ENCODE measurements at regions not wholly inside any gene's neighbourhood (a gene's known extent, or its start where the extent isn't known, plus 50 kb on each side); places are given as distances from the start of the nearest gene placed in this dataset.

DNA sequence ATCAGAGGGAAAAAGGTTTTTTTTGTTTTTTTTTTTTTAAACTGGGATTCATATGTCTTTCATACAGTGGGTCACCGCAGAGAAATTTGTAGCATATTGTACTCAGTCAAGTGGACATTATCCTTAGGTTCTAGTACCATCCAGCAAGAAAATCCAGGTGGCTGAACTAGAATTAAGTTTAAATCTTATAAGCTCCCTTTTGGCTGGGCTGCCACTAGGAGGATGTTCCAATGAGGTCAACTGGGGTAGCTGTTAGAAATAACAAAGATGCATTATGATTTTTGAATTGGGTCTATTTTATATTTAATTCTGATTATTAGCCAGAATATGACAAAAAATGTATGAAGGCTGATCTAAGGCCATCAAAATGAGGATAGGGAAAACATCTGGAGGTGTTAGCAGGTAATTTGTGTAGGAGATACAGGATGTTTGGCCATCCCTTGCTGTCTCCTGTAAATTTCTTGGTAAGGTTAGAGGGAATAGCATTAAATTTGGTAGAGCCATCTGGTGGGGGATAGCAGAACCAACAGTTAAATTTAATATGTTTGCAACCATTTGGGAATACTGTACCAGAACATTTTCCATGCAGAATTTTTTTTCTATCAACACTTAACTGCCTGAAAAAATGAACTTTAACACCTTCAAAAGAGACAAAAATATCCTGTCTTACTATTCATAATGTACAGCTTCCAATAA is 568.5 kb upstream of the B3GALT2 start:
- TF ChIP-seq, protein P1, sequence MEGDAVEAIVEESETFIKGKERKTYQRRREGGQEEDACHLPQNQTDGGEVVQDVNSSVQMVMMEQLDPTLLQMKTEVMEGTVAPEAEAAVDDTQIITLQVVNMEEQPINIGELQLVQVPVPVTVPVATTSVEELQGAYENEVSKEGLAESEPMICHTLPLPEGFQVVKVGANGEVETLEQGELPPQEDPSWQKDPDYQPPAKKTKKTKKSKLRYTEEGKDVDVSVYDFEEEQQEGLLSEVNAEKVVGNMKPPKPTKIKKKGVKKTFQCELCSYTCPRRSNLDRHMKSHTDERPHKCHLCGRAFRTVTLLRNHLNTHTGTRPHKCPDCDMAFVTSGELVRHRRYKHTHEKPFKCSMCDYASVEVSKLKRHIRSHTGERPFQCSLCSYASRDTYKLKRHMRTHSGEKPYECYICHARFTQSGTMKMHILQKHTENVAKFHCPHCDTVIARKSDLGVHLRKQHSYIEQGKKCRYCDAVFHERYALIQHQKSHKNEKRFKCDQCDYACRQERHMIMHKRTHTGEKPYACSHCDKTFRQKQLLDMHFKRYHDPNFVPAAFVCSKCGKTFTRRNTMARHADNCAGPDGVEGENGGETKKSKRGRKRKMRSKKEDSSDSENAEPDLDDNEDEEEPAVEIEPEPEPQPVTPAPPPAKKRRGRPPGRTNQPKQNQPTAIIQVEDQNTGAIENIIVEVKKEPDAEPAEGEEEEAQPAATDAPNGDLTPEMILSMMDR (IDR thresholded peaks at IDR 0.05; ENCODE audit: poor library complexity) = no peak
- TF ChIP-seq EZH2phosphoT487 (IDR thresholded peaks at IDR 0.05; ENCODE audit: low read depth, severe bottlenecking, unreplicated experiment) = no peak
